ENCODE measurements at regions not wholly inside any gene's neighbourhood (a gene's known extent, or its start where the extent isn't known, plus 50 kb on each side); places are given as distances from the start of the nearest gene placed in this dataset.
"Not testable (repeated sequence)": the region's sequence is repeated elsewhere in the genome, so short reads cannot be mapped to it uniquely, and the experiment has no call there.

GRCh38 chrX:121169099-121170035 lies 122.0 kb downstream of the GLUD2 start:
- no peak for DNase-seq (ENCODE audit: low read depth in 3 of 3, low spot score in 2 of 3)

GRCh38 chrX:121172703-121173102 lies 125.3 kb downstream of the GLUD2 start:
- DNase-seq (ENCODE audit: low read depth in 3 of 3, low spot score in 2 of 3), result no peak

DNA sequence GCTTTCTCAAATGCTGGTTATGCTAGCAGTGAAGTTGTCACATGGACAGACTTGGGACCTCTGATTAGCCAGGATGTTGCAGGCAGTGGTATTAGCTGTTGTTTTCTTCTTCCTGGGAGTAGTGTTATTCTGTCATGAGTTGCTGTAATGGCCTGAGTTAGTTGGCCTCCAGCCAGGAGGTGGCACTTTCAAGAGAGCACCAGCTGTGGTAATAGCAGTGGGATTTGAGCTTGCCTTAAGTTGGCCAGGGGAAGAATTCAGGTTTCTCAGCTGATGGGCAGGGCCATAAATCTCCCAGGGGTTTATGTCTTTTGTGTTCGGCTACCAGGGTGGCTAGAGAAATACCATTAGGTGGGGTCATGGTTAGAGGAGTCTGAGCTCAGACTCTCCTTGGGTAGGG lies 132.6 kb downstream of the GLUD2 start:
- DNase-seq (ENCODE audit: low read depth in 3 of 3, low spot score in 2 of 3), result no peak

DNA sequence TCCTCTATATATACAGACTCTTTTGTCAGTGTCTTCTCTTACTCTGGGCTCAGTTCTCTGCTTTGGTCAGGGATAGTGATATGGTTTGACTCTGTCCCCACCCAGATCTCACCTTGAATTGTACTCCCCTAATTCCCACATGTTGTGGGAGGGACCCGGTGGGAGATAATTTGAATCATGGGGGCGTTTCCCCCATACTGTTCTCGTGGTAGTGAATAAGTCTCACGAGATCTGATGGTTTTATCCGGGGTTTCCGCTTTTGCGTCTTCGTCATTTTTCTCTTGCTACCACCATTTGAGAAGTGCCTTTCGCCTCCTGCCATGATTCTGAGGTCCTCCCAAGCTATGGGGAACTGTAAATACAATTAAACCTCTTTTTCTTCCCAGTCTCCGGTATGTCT lies 144.4 kb downstream of the GLUD2 start:
- DNase-seq (ENCODE audit: low read depth in 3 of 3, low spot score in 2 of 3), result no peak

DNA sequence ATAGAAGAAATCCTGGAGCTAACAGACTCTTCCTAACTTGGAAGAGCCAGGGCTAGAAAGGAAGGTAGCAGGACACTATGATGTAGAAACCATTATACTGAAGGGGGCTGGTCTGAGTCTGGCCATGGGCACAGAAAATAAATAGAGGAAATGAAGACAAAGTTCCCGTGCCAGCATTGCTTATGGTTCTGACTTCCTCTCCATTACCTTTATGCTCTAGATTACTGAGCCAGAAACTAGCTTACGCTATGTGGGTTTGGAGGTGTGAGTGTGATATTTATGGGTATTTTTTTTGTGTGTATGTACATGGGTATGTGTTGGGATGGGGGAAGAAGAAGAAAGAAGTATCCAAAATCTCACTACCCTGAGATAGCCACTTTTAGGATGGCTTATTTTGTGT lies 148.3 kb downstream of the GLUD2 start:
- DNase-seq (ENCODE audit: low read depth in 3 of 3, low spot score in 2 of 3), result no peak

GRCh38 chrX:121196872-121197444 lies 149.5 kb downstream of the GLUD2 start:
- not testable (repeated sequence) for DNase-seq (ENCODE audit: low read depth in 3 of 3, low spot score in 2 of 3)

DNA sequence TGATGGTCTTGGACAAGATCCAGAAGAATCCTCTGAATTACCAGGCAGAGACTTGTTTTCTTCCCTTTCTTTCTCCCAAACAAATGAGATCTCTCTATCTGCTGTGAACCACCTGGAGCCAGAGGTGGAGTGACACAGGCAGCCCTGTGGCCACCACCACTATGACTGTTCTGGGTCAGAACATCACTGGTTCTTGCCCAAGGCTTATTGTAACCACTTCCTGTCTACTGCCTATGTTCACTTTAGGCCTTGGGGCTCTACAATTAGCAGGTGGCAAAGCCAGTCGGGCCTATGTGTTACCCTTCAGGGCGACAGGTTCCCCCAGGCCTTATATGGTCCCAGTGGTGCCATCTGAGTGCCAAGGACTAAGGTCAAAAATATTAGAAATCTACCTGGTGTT lies 161.2 kb downstream of the GLUD2 start:
- DNase-seq (ENCODE audit: low read depth in 3 of 3, low spot score in 2 of 3), result no peak

- no peak for DNase-seq (ENCODE audit: low read depth in 3 of 3, low spot score in 2 of 3)
Measured at GRCh38 chrX:121216641-121217374, 169.4 kb downstream of the GLUD2 start.

- DNase-seq (ENCODE audit: low read depth in 3 of 3, low spot score in 2 of 3), result no peak
Measured at GRCh38 chrX:121221322-121221977, 174.0 kb downstream of the GLUD2 start.

DNA sequence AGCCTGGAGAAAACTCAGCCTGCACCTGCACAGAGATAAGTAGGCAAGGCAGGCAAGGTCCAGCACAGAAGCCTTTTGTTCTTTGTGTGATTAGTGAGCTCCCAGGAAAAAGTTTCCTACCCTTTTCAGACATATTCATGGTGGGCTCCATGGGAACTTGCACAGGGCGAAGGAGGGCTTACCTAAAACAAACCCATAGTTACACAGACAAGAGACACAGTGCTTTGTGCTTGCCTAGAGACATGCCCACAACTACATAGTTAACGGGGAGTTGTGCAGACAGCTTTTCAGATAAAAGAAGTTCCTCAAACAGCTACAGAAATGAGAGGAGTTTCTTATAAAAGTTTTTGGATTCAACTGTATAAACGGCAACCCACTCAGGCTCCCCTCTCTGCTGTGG lies 180.5 kb downstream of the GLUD2 start:
- DNase-seq (ENCODE audit: low read depth in 3 of 3, low spot score in 2 of 3), result no peak

GRCh38 chrX:121231566-121232358 lies 184.4 kb downstream of the GLUD2 start:
- DNase-seq (ENCODE audit: low read depth in 3 of 3, low spot score in 2 of 3), result no peak

- no peak for DNase-seq (ENCODE audit: low read depth in 3 of 3, low spot score in 2 of 3)
Measured at GRCh38 chrX:121236040-121236439, 188.6 kb downstream of the GLUD2 start.

GRCh38 chrX:121238093-121238492 lies 190.7 kb downstream of the GLUD2 start:
- DNase-seq (ENCODE audit: low read depth in 3 of 3, low spot score in 2 of 3), result no peak

DNA sequence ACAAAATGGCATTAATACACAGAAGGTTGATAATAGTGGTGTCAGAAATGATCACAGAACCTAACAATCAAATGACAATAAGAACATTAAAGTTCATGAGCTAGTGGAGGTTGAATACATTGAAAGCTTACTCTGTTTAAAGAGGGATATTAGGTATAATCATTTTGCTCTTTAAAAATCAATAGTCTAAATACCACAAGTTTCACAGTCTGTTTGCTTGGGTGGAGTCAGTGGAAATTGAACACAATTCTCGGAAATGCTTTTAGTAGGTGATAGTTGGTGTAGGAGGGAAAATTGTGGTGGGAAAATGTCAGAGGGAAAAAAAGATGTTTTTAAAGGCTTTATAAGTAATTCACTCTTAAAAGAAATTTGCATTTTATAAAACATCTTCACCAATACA lies 197.1 kb downstream of the GLUD2 start:
- no peak for DNase-seq (ENCODE audit: low read depth in 3 of 3, low spot score in 2 of 3)

DNA sequence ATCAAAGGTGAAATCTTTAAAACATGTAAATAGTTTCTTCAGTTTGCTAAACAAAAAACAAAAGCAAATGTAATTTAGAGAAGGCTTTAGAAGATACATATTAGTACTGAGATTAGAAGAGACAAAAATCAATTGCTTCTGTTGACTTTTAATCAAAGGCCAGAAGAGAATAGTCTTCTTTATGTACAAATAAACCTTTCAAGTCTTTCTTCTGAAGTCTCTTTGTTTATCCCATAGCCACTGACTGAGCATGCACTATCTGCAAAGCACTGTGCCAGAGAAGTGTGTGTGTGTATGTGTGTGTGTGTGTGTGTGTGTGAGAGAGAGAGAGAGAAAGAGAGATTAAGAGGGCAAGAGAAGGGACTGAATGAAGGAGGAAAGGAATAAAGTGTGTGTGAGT lies 198.4 kb downstream of the GLUD2 start:
- DNase-seq (ENCODE audit: low read depth in 3 of 3, low spot score in 2 of 3), result no peak

DNA sequence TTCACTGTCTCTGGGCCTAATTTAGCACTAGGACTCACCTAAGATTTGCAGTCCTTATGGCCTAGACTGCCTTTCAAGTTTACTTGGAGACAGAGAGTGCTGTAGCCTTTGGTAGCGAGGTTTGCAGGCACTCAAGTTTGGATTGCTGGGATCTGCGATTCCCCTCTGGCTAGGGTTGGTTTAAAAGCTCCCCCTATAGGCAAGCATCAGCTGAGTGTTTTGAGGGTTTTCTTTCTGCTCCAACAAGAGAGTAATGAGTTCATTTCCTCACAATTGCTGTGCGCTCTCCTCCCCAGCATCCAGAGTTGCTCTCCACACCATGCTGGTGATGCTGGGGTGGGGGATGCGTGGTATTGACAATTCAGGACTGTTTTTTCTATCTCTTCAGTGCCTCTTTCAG lies 206.9 kb downstream of the GLUD2 start:
- DNase-seq (ENCODE audit: low read depth in 3 of 3, low spot score in 2 of 3), result no peak

- no peak for DNase-seq (ENCODE audit: low read depth in 3 of 3, low spot score in 2 of 3)
Measured at GRCh38 chrX:121256647-121257046, 209.2 kb downstream of the GLUD2 start.

DNA sequence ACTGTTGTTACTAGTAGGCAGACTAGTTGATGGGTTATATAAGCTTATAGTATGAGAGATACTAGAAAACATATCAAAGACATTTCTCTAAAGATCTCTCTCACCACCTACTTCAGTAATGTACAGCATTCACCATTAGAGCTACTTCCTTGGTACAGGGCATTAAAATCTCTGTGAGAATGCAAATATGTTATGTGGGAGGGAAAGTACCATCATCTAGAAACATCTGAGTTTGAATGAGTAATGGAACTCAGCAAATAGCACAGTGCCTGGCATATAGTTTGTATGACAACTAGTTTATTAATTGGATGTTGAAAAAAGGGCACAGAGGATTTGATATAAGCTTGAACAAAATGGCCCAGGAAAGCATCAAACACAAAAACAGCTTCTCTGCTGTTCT lies 211.1 kb downstream of the GLUD2 start:
- no peak for DNase-seq (ENCODE audit: low read depth in 3 of 3, low spot score in 2 of 3)

DNA sequence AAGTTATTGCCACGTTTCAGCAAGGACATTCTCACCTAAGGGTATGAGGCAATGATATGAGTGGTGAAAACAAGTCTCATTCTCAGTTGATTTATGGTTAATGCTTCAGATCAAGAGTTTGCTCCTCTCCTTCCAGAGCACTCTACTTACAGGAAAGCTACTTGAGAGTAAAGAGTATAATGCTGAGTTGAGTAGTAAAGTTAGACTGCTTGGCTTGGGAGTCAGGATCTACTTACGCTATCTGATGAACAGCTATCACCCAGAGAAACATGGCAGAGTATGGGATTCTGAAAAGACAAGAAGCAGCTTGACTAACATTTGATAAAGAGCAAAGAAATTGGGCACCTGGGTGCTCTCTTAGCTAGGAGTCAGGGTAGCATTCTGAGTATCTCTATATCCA lies 211.8 kb downstream of the GLUD2 start:
- DNase-seq (ENCODE audit: low read depth in 3 of 3, low spot score in 2 of 3), result no peak

- no peak for DNase-seq (ENCODE audit: low read depth in 3 of 3, low spot score in 2 of 3)
Measured at GRCh38 chrX:121260596-121261240, 213.3 kb downstream of the GLUD2 start.

Data from right renal cortex interstitium (tissue), 3 donors.